ENCODE measurements at regions not wholly inside any gene's neighbourhood (a gene's known extent, or its start where the extent isn't known, plus 50 kb on each side); places are given as distances from the start of the nearest gene placed in this dataset.

- ChIA-PET CTCF (no interaction called here), POLR2A (no interaction called here)
- H3K27me3 ChIP-seq (ENCODE audit: insufficient read depth, low read length, poor library complexity, severe bottlenecking) = no peaks in the 10 kb centered on the region
- no peak overlapping the region for H3K27ac ChIP-seq (ENCODE audit: low read depth, low read length)
- H3K4me3 Mint-ChIP-seq = no peak overlapping the region
- DNase-seq = no peak
- H3K36me3 ChIP-seq (ENCODE audit: insufficient read depth, low read length) = no peaks in the 10 kb centered on the region
- H3K4me1 Mint-ChIP-seq = peaks cover 4 to 16% (median 16%) of the 10 kb centered on the region in 3 donors
- no peaks in the 10 kb centered on the region for H3K9me3 Mint-ChIP-seq
- peaks cover 0 to 2% of the 10 kb centered on the region in 2 donors for H3K27me3 Mint-ChIP-seq
- no peaks in the 10 kb centered on the region for H3K9me3 ChIP-seq (ENCODE audit: low read length)
- H3K4me1 ChIP-seq (ENCODE audit: insufficient read depth, low read length) = peaks cover 11% of the 10 kb centered on the region
- no peak overlapping the region for H3K4me3 ChIP-seq (ENCODE audit: low read length)
- H3K36me3 Mint-ChIP-seq = no peaks in the 10 kb centered on the region
- H3K27ac Mint-ChIP-seq = no peak overlapping the region
Measured at GRCh38 chr1:198939956-198940355, 301.1 kb downstream of the PTPRC start.

- H3K4me1 ChIP-seq (ENCODE audit: insufficient read depth, low read length) = no peaks in the 10 kb centered on the region
- peaks cover 3 to 4% (median 4%) of the 10 kb centered on the region in 3 donors for H3K4me1 Mint-ChIP-seq
- H3K27ac Mint-ChIP-seq = no peak overlapping the region
- ChIA-PET POLR2A (no interaction called here), CTCF (no interaction called here)
- H3K27me3 ChIP-seq (ENCODE audit: insufficient read depth, low read length, poor library complexity, severe bottlenecking) = no peaks in the 10 kb centered on the region
- H3K4me3 ChIP-seq (ENCODE audit: low read length) = no peak overlapping the region
- no peaks in the 10 kb centered on the region for H3K36me3 Mint-ChIP-seq
- H3K9me3 Mint-ChIP-seq = no peaks in the 10 kb centered on the region
- no peaks in the 10 kb centered on the region for H3K9me3 ChIP-seq (ENCODE audit: low read length)
- H3K27ac ChIP-seq (ENCODE audit: low read depth, low read length) = no peak overlapping the region
- no peak for DNase-seq
- H3K36me3 ChIP-seq (ENCODE audit: insufficient read depth, low read length) = no peaks in the 10 kb centered on the region
- no peak overlapping the region for H3K4me3 Mint-ChIP-seq
- H3K27me3 Mint-ChIP-seq = peaks cover 0 to 2% of the 10 kb centered on the region in 2 donors
Measured at GRCh38 chr1:198942466-198942865, 303.6 kb downstream of the PTPRC start.

GRCh38 chr1:198943484-198944187 lies 304.8 kb downstream of the PTPRC start:
- Histone ChIP-seq H3K4me3 (ENCODE audit: low read length) (no peak overlapping the region), H3K36me3 (ENCODE audit: insufficient read depth, low read length) (no peaks in the 10 kb centered on the region), H3K9me3 (ENCODE audit: low read length) (no peaks in the 10 kb centered on the region), H3K27me3 (ENCODE audit: insufficient read depth, low read length, poor library complexity, severe bottlenecking) (no peaks in the 10 kb centered on the region), H3K4me1 (ENCODE audit: insufficient read depth, low read length) (no peaks in the 10 kb centered on the region), H3K27ac (ENCODE audit: low read depth, low read length) (no peak overlapping the region)
- DNase-seq = no peak
- Mint-ChIP-seq H3K36me3 (no peaks in the 10 kb centered on the region), H3K9me3 (no peaks in the 10 kb centered on the region), H3K4me3 (no peak overlapping the region), H3K4me1 (no peaks in the 10 kb centered on the region), H3K27ac (no peak overlapping the region), H3K27me3 (peaks cover 0 to 2% of the 10 kb centered on the region in 2 donors)
- POLR2A ChIA-PET = no interaction called here
- CTCF ChIA-PET = no interaction called here

- Histone ChIP-seq H3K4me1 (ENCODE audit: insufficient read depth, low read length) (no peaks in the 10 kb centered on the region), H3K27me3 (ENCODE audit: insufficient read depth, low read length, poor library complexity, severe bottlenecking) (no peaks in the 10 kb centered on the region), H3K9me3 (ENCODE audit: low read length) (no peaks in the 10 kb centered on the region), H3K36me3 (ENCODE audit: insufficient read depth, low read length) (no peaks in the 10 kb centered on the region), H3K4me3 (ENCODE audit: low read length) (no peak overlapping the region), H3K27ac (ENCODE audit: low read depth, low read length) (no peak overlapping the region)
- H3K4me3 Mint-ChIP-seq = no peak overlapping the region
- H3K36me3 Mint-ChIP-seq = no peaks in the 10 kb centered on the region
- DNase-seq = no peak
- ChIA-PET CTCF (no interaction called here), POLR2A (no interaction called here)
- H3K9me3 Mint-ChIP-seq = no peaks in the 10 kb centered on the region
- no peak overlapping the region for H3K27ac Mint-ChIP-seq
- H3K4me1 Mint-ChIP-seq = no peaks in the 10 kb centered on the region
- no peaks in the 10 kb centered on the region for H3K27me3 Mint-ChIP-seq
Measured at GRCh38 chr1:198947456-198947855, 308.6 kb downstream of the PTPRC start.

- Mint-ChIP-seq H3K4me1 (no peaks in the 10 kb centered on the region), H3K4me3 (no peak overlapping the region), H3K9me3 (no peaks in the 10 kb centered on the region), H3K36me3 (no peaks in the 10 kb centered on the region), H3K27me3 (no peaks in the 10 kb centered on the region), H3K27ac (no peak overlapping the region)
- CTCF ChIA-PET = interaction anchor here (0.7 kb wide), 1 partner anchor 593 kb away, joined by 3 read pairs; no protein-coding TSS in a partner anchor
- H3K27me3 ChIP-seq (ENCODE audit: insufficient read depth, low read length, poor library complexity, severe bottlenecking) = no peaks in the 10 kb centered on the region
- H3K9me3 ChIP-seq (ENCODE audit: low read length) = no peaks in the 10 kb centered on the region
- H3K36me3 ChIP-seq (ENCODE audit: insufficient read depth, low read length) = no peaks in the 10 kb centered on the region
- no peak overlapping the region for H3K4me3 ChIP-seq (ENCODE audit: low read length)
- H3K4me1 ChIP-seq (ENCODE audit: insufficient read depth, low read length) = no peaks in the 10 kb centered on the region
- POLR2A ChIA-PET = no interaction called here
- H3K27ac ChIP-seq (ENCODE audit: low read depth, low read length) = no peak overlapping the region
- no peak for DNase-seq
Measured at GRCh38 chr1:198948895-198949659, 310.2 kb downstream of the PTPRC start.

GRCh38 chr1:198950036-198950435 lies 311.2 kb downstream of the PTPRC start:
- Histone ChIP-seq H3K9me3 (ENCODE audit: low read length) (no peaks in the 10 kb centered on the region), H3K4me1 (ENCODE audit: insufficient read depth, low read length) (no peaks in the 10 kb centered on the region), H3K27ac (ENCODE audit: low read depth, low read length) (no peak overlapping the region), H3K4me3 (ENCODE audit: low read length) (no peak overlapping the region), H3K27me3 (ENCODE audit: insufficient read depth, low read length, poor library complexity, severe bottlenecking) (no peaks in the 10 kb centered on the region), H3K36me3 (ENCODE audit: insufficient read depth, low read length) (no peaks in the 10 kb centered on the region)
- Mint-ChIP-seq H3K27me3 (no peaks in the 10 kb centered on the region), H3K9me3 (peaks cover 0 to 6% (median 4%) of the 10 kb centered on the region in 5 donors), H3K27ac (no peak overlapping the region), H3K36me3 (peaks cover 0 to 2% (median 0%) of the 10 kb centered on the region in 3 donors), H3K4me1 (no peaks in the 10 kb centered on the region), H3K4me3 (no peak overlapping the region)
- ChIA-PET CTCF (interaction anchor here (0.7 kb wide), 1 partner anchor 593 kb away, joined by 3 read pairs; no protein-coding TSS in a partner anchor), POLR2A (no interaction called here)
- no peak for DNase-seq

GRCh38 chr1:198955085-198955484 lies 316.2 kb downstream of the PTPRC start:
- DNase-seq = no peak
- no peak overlapping the region for H3K4me3 Mint-ChIP-seq
- H3K36me3 Mint-ChIP-seq = peaks cover 0 to 2% (median 0%) of the 10 kb centered on the region in 3 donors
- Histone ChIP-seq H3K9me3 (ENCODE audit: low read length) (no peaks in the 10 kb centered on the region), H3K27ac (ENCODE audit: low read depth, low read length) (no peak overlapping the region), H3K4me3 (ENCODE audit: low read length) (no peak overlapping the region), H3K36me3 (ENCODE audit: insufficient read depth, low read length) (no peaks in the 10 kb centered on the region), H3K27me3 (ENCODE audit: insufficient read depth, low read length, poor library complexity, severe bottlenecking) (no peaks in the 10 kb centered on the region), H3K4me1 (ENCODE audit: insufficient read depth, low read length) (peaks cover 16% of the 10 kb centered on the region)
- H3K27me3 Mint-ChIP-seq = no peaks in the 10 kb centered on the region
- H3K9me3 Mint-ChIP-seq = peaks cover 0 to 8% (median 5%) of the 10 kb centered on the region in 5 donors
- H3K4me1 Mint-ChIP-seq = peaks cover 10 to 19% (median 11%) of the 10 kb centered on the region in 3 donors
- H3K27ac Mint-ChIP-seq = no peak overlapping the region
- CTCF ChIA-PET = interaction anchor here (1.2 kb wide), 1 partner anchor 11 kb away, joined by 3 read pairs; no protein-coding TSS in a partner anchor
- POLR2A ChIA-PET = no interaction called here

GRCh38 chr1:198957044-198957443 lies 318.2 kb downstream of the PTPRC start:
- H3K4me3 ChIP-seq (ENCODE audit: low read length) = no peak overlapping the region
- H3K9me3 ChIP-seq (ENCODE audit: low read length) = no peaks in the 10 kb centered on the region
- no peak overlapping the region for H3K27ac Mint-ChIP-seq
- no peaks in the 10 kb centered on the region for H3K27me3 Mint-ChIP-seq
- DNase-seq = no peak
- peaks cover 10 to 19% (median 11%) of the 10 kb centered on the region in 3 donors for H3K4me1 Mint-ChIP-seq
- CTCF ChIA-PET = no interaction called here
- POLR2A ChIA-PET = no interaction called here
- no peak overlapping the region for H3K4me3 Mint-ChIP-seq
- H3K27me3 ChIP-seq (ENCODE audit: insufficient read depth, low read length, poor library complexity, severe bottlenecking) = no peaks in the 10 kb centered on the region
- peaks cover 0 to 8% (median 5%) of the 10 kb centered on the region in 5 donors for H3K9me3 Mint-ChIP-seq
- H3K4me1 ChIP-seq (ENCODE audit: insufficient read depth, low read length) = peaks cover 16% of the 10 kb centered on the region
- H3K27ac ChIP-seq (ENCODE audit: low read depth, low read length) = no peak overlapping the region
- H3K36me3 Mint-ChIP-seq = peaks cover 0 to 2% (median 0%) of the 10 kb centered on the region in 3 donors
- H3K36me3 ChIP-seq (ENCODE audit: insufficient read depth, low read length) = no peaks in the 10 kb centered on the region

Measured in CD8-positive, alpha-beta memory T cell (primary cell).